K562 (cell line): ENCODE measurements at regions not wholly inside any gene's neighbourhood (a gene's known extent, or its start where the extent isn't known, plus 50 kb on each side); places are given as distances from the start of the nearest gene placed in this dataset.

Experiments
- ATAC-seq: fragments of 200-7000 bp; cut with Tn5 transposase; 3 replicates; pipeline ENCODE4 v1.9.1; 2020; ENCODE audit warnings: moderate library complexity
- BruUV-seq: library from RNA; stranded (reverse); fragments of 400-500 nt; replicated peaks from 2 replicates; lab custom pipeline; 2021; lab: Mats Ljungman, UMichigan
- CTCF ChIA-PET: fragments of 300-600 bp; formaldehyde crosslinking; extraction: SDS; loops from one replicate; lab custom pipeline; 2021; ENCODE audit warnings: low intra/inter-chr PET ratio; lab: Yijun Ruan, JAX
- POLR2A ChIA-PET: fragments of 300-600, 350-650 bp; sonication (Branson Sonifier 250); formaldehyde crosslinking; extraction: SDS; loops from one replicate; lab custom pipeline; 2021; ENCODE audit warnings: antibody characterized with exemption, inconsistent platforms; lab: Yijun Ruan, JAX
- DNase-seq, 4 experiments: peaks; one replicate each; pipeline versions ENCODE4 v3.0.0 to v3.0.0-alpha.2; 2011 to 2018; ENCODE audit warnings: low spot score in 3 of 4, mixed read lengths in 3 of 4; ENCODE audit errors: extremely low read depth in 1 of 4
- FAIRE-seq: peaks from 2 replicates; lab custom pipeline; 2011; peaks lifted over from hg19 to GRCh38; lab: Jason Lieb, UNC
- H2AFZ ChIP-seq: 2 replicates; pipeline ENCODE4 v1.6.0; 2011; ENCODE audit warnings: low read depth, low read length, control low read depth, inconsistent platforms
- H3K27ac ChIP-seq: fragments of 200-600 bp; 3 replicates; pipeline ENCODE4 v1.8.0; 2011; ENCODE audit warnings: low read depth, mild to moderate bottlenecking, control low read depth, inconsistent platforms, low read length, moderate library complexity, mixed read lengths; ENCODE audit errors: extremely low read depth
- H3K27me3 ChIP-seq, 2 experiments: fragments of 300-600 bp in 1 of 2; 2 replicates in 1 of 2; 3 replicates in 1 of 2; pipeline versions ENCODE4 v1.6.0 to v1.8.0; 2011; ENCODE audit warnings: inconsistent platforms in 2 of 2, low read length in 2 of 2, mild to moderate bottlenecking in 1 of 2, mixed read lengths in 1 of 2, moderate library complexity in 1 of 2; ENCODE audit not compliant: control insufficient read depth in 2 of 2, insufficient read depth in 2 of 2
- H3K36me3 ChIP-seq: fragments of 300-600 bp; 3 replicates; pipeline ENCODE4 v1.8.0; 2011; ENCODE audit warnings: mild to moderate bottlenecking, low read length, inconsistent platforms; ENCODE audit not compliant: control insufficient read depth, insufficient read depth
- H3K4me1 ChIP-seq, 2 experiments: fragments of 200-600 bp in 1 of 2; replicated peaks in 1 of 2; 2 replicates in 1 of 2; 3 replicates in 1 of 2; pipeline versions ENCODE4 v1.5.1 to v1.8.0; 2011; ENCODE audit warnings: inconsistent platforms in 2 of 2, low read length in 2 of 2, mild to moderate bottlenecking in 1 of 2, mixed read lengths in 1 of 2, moderate library complexity in 1 of 2; ENCODE audit not compliant: control insufficient read depth in 2 of 2, insufficient read depth in 2 of 2
- H3K4me2 ChIP-seq: 2 replicates; pipeline ENCODE4 v1.6.1; 2011; ENCODE audit warnings: low read length, control low read depth, inconsistent platforms, mixed read lengths; ENCODE audit not compliant: insufficient read depth
- H3K4me3 ChIP-seq: fragments of 200-600 bp; sonication (generic), shearing (Covaris generic); 2 replicates; pipeline ENCODE4 v1.5.1; 2016; ENCODE audit warnings: control low read depth, inconsistent platforms
- H3K79me2 ChIP-seq: fragments of 200-600 bp; 3 replicates; pipeline ENCODE4 v1.8.0; 2011; ENCODE audit warnings: low read length, inconsistent platforms; ENCODE audit not compliant: control insufficient read depth, insufficient read depth
- H3K9ac ChIP-seq, 2 experiments: 2 replicates each; pipeline versions ENCODE4 v1.6.0 to v1.6.1; 2011; ENCODE audit warnings: low read depth in 2 of 2, low read length in 2 of 2, control low read depth in 1 of 2, inconsistent platforms in 1 of 2, mild to moderate bottlenecking in 1 of 2, mixed read lengths in 1 of 2; ENCODE audit not compliant: insufficient read depth in 1 of 2
- H3K9me1 ChIP-seq: one replicate; pipeline ENCODE4 v1.6.0; 2011; ENCODE audit warnings: inconsistent platforms, mild to moderate bottlenecking, low read length, moderate library complexity; ENCODE audit not compliant: control insufficient read depth, insufficient read depth
- H3K9me3 ChIP-seq: replicated peaks from 2 replicates; pipeline ENCODE4 v1.5.1; 2011; ENCODE audit warnings: low read depth, low read length, inconsistent platforms; ENCODE audit not compliant: control insufficient read depth, insufficient read depth
- H4K20me1 ChIP-seq: replicated peaks from 2 replicates; pipeline ENCODE4 v1.6.1; 2011; ENCODE audit warnings: low read length, inconsistent platforms, mixed read lengths; ENCODE audit not compliant: control insufficient read depth, insufficient read depth
- ARID3A ChIP-seq: IDR thresholded peaks from 2 replicates; pipeline ENCODE4 v1.6.1; 2012; ENCODE audit warnings: low read depth, low read length, improper control_type of control experiment, borderline replicate concordance
- DACH1 ChIP-seq: fragments of 450-650 bp; IDR thresholded peaks from 2 replicates; pipeline ENCODE4 v1.6.1; 2018; ENCODE audit not compliant: partially characterized antibody
- ELF2 ChIP-seq: fragments of 250-450 bp; sonication (Bioruptor Pico); IDR thresholded peaks from 2 replicates; pipeline ENCODE4 v1.5.0; 2021; ENCODE audit warnings: mild to moderate bottlenecking
- HBP1 ChIP-seq: fragments of 450-650 bp; formaldehyde crosslinking; IDR thresholded peaks from 2 replicates; pipeline ENCODE4 v1.4.0; 2022; ENCODE audit warnings: missing genetic modification characterization
- KHSRP ChIP-seq: fragments of 450-650 bp; IDR thresholded peaks from 2 replicates; pipeline ENCODE4 v1.6.1; 2017
- NR2C1 ChIP-seq, 2 experiments: fragments of 450-650 bp; IDR thresholded peaks; 2 replicates each; pipeline ENCODE4 v1.6.1; 2017; ENCODE audit warnings: mild to moderate bottlenecking in 2 of 2, antibody characterized with exemption in 1 of 2, inconsistent platforms in 1 of 2, missing compliant biosample characterization in 1 of 2, missing genetic modification characterization in 1 of 2
- SIRT6 ChIP-seq: IDR thresholded peaks from one replicate; pipeline ENCODE4 v1.6.1; 2012; ENCODE audit warnings: low read depth, mild to moderate bottlenecking, control low read depth, inconsistent platforms, low read length, moderate library complexity
- SNIP1 ChIP-seq: fragments of 450-650 bp; IDR thresholded peaks from 2 replicates; pipeline ENCODE4 v1.7.1; 2017; ENCODE audit warnings: low read depth, mild to moderate bottlenecking
- SRF ChIP-seq, 2 experiments: fragments of 250-450, 450-650 bp in 1 of 2; sonication (Bioruptor Pico) in 1 of 2; sonication (generic) in 1 of 2; formaldehyde crosslinking; IDR thresholded peaks; 2 replicates each; pipeline versions ENCODE4 v1.5.0 to v1.5.1; 2020 to 2022; ENCODE audit warnings: mild to moderate bottlenecking in 1 of 2, missing genetic modification reagents in 1 of 2
- TCF7 ChIP-seq: sonication (generic); IDR thresholded peaks from 2 replicates; pipeline ENCODE4 v1.6.1; 2016; ENCODE audit warnings: antibody characterized with exemption, borderline replicate concordance
- VEZF1 ChIP-seq: fragments of 200-800 bp; sonication (Bioruptor generic); IDR thresholded peaks from 2 replicates; pipeline ENCODE4 v1.6.1; 2017; ENCODE audit warnings: missing genetic modification characterization, missing compliant biosample characterization
- ZNF124 ChIP-seq: sonication (generic); formaldehyde crosslinking; IDR thresholded peaks from 2 replicates; pipeline ENCODE4 v1.8.1; 2022; ENCODE audit warnings: missing genetic modification reagents
- ZNF23 ChIP-seq: fragments of 250-450 bp; sonication (Bioruptor Pico); IDR thresholded peaks from 2 replicates; pipeline ENCODE4 v1.4.0; 2020; ENCODE audit warnings: mild to moderate bottlenecking
- ZNF3 ChIP-seq: fragments of 250-450 bp; sonication (Bioruptor Pico); IDR thresholded peaks from 2 replicates; pipeline ENCODE4 v1.5.0; 2021; ENCODE audit warnings: mild to moderate bottlenecking, moderate library complexity
- ZNF518B ChIP-seq: fragments of 250-450 bp; sonication (Bioruptor Pico); IDR thresholded peaks from 2 replicates; pipeline ENCODE4 v1.5.0; 2021; ENCODE audit warnings: mild to moderate bottlenecking, moderate library complexity
- ZNF583 ChIP-seq: fragments of 250-450 bp; sonication (Bioruptor Pico); IDR thresholded peaks from 2 replicates; pipeline ENCODE4 v1.4.0; 2020
- ZZZ3 ChIP-seq: fragments of 450-650 bp; IDR thresholded peaks from 2 replicates; pipeline ENCODE4 v1.6.1; 2016; ENCODE audit warnings: antibody characterized with exemption, mild to moderate bottlenecking, moderate library complexity
- in situ Hi-C: fragments of 300-500 bp; cut with MboI; formaldehyde crosslinking; loops from 4 replicates; pipeline ENCODE4 v1.15.0; 2018; ENCODE audit warnings: inconsistent platforms, mixed read lengths
- intact Hi-C: fragments of 100-400 bp; cut with micrococcal nuclease; formaldehyde crosslinking; loops from 2 replicates; pipeline ENCODE4 v1.14.2; 2022

- ChIA-PET POLR2A (no interaction called here), CTCF (no interaction called here)
- Histone ChIP-seq H3K9me1 (no peaks in the 10 kb centered on the region), H3K36me3 (no peaks in the 10 kb centered on the region), H3K4me1 (no peaks in the 10 kb centered on the region), H3K9ac (no peak overlapping the region), H3K4me3 (no peak overlapping the region), H3K79me2 (no peaks in the 10 kb centered on the region), H3K27ac (no peak overlapping the region), H4K20me1 (no peaks in the 10 kb centered on the region), H3K9me3 (no peaks in the 10 kb centered on the region), H3K4me2 (no peak overlapping the region), H3K27me3 (no peaks in the 10 kb centered on the region), H2AFZ (no peak overlapping the region)
- BruUV-seq = no TSS peak
- FAIRE-seq (no peak), DNase-seq (no peak), ATAC-seq (no peak)
- in situ Hi-C loops (no loop called here), intact Hi-C loops (no loop called here)
- no peak for TF ChIP-seq ELF2 (CRISPR knock-in tag)
- no peak for TF ChIP-seq ZNF583 (CRISPR knock-in tag)
- TF ChIP-seq HBP1 (CRISPR knock-in tag) = no peak
- TF ChIP-seq VEZF1 (CRISPR knock-in tag) = no peak
- no peak for TF ChIP-seq ZNF23 (CRISPR knock-in tag)
- no peak for TF ChIP-seq KHSRP
- no peak for TF ChIP-seq SRF (CRISPR knock-in tag; IDR thresholded peaks at IDR 0.05)
- TF ChIP-seq TCF7 = no peak
- no peak for TF ChIP-seq ZNF3 (CRISPR knock-in tag)
- no peak for TF ChIP-seq ZNF124
- no peak for TF ChIP-seq ZZZ3
- TF ChIP-seq ZNF518B (CRISPR knock-in tag) = no peak
- TF ChIP-seq NR2C1 (IDR thresholded peaks at IDR 0.05) = no peak
- TF ChIP-seq NR2C1 (tag; IDR thresholded peaks at IDR 0.05) = no peak
- TF ChIP-seq ARID3A = no peak
- TF ChIP-seq SIRT6 = no peak
- no peak for TF ChIP-seq DACH1
- no peak for TF ChIP-seq SNIP1
Measured at GRCh38 chr1:188096521-188096920, 1267.8 kb downstream of the PLA2G4A start.
